Activated CD4-positive, CD25-positive, alpha-beta regulatory T cell treated with anti-CD3 and anti-CD28 coated beads, Interleukin-2, amount 50 U/mL, for 16 hours (primary cell): ENCODE measurements at regions not wholly inside any gene's neighbourhood (a gene's known extent, or its start where the extent isn't known, plus 50 kb on each side); places are given as distances from the start of the nearest gene placed in this dataset.

Experiments used
- DNase-seq: peaks from one replicate; pipeline ENCODE4 v3.0.0-alpha.2; 2020; ENCODE audit warnings: low read depth, low spot score

DNA sequence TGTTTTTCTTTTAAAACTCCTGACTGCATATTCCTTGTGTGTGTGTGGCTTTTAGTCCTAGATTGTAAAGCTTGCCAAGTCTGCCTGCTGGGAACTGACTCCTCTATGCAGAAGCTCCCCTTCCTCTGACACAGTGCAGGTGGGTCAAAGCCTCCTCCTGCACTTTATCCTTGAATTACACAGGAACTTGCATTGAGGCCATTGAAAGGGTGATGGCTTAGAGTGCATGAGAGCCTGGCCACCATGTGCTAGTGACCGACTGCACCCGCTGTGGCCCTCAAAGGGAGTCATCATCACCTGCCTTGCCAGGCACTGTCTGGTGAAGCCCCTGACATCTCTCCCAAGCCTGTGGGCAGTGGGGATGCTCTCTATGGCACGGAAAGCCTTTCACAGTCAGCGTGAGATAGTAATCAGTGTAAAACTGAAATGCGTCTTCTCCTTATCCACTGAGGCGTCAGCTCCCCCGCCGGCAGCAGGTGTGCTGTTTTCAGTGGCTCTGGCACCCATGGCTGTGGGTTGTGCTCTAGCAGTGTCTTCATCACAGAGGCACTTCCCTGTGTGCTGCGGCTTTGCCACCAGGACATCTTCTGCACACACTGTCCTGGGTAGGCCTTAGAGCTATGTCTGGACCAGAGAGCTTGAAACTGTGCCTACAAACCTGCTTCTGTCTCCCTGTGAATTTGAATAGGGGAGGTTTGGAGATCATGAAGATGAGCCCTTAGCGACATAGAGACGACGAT lies 87.9 kb downstream of the THBS2 start:
- DNase-seq = no peak

DNA sequence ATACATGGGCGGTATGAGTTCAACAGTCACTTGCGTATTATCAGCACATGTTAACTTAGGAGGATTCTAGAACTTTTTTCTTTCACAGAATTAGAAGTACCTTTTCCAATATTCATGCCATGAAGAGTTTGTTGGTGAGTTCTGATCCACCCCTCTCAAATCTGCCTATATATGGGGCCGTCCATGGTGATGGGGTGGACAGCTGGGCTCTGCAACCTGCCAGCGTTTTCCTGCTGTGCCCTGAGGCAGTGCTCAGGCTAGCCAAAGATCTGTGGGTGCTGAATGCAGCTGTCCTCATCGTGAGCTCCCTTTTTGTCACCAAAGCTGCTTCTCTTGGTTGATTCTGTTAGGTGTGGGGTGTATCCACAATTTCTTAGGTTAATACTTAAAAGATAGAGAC lies 88.7 kb downstream of the THBS2 start:
- no peak for DNase-seq

DNA sequence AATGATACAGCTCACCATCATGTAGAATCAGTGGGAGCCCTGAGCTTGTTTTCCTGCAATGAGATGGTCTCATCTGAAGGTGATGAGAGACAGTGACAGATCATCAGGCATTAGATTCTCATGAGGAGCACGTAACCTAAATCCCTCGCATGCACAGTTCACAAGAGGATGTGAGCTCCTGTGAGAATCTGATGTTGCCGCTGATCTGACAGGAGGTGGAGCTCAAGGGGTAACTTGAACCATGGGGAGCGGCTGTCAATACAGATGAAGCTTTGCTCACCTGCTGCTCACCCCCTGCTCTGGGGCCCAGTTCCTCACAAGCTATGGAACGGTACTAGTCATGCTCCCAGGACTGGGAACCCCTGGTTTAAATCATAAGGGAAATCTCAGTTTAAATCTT lies 89.2 kb downstream of the THBS2 start:
- no peak for DNase-seq

DNA sequence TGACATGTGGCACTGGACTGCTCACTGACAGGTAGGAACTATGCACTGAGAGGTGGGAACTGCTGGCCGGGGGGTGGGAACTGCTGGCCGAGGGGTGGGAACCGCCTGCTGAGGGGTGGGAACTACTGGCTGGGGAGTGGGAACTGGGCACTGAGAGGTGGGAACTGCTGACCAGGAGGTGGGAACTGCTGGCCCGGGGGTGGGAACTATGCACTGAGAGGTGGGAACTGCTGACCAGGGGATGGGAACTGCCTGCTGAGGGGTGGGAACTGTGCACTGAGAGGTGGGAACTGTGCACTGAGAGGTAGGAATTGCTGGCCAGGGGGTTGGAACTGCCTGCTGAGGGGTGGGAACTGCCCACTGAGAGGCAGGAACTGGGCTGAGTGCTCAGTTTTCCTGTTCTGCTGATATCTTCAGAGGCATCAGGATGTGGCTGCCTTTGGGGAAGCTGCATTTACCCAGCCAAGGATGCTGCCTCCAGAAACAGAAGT lies 90.2 kb downstream of the THBS2 start:
- DNase-seq = no peak

DNA sequence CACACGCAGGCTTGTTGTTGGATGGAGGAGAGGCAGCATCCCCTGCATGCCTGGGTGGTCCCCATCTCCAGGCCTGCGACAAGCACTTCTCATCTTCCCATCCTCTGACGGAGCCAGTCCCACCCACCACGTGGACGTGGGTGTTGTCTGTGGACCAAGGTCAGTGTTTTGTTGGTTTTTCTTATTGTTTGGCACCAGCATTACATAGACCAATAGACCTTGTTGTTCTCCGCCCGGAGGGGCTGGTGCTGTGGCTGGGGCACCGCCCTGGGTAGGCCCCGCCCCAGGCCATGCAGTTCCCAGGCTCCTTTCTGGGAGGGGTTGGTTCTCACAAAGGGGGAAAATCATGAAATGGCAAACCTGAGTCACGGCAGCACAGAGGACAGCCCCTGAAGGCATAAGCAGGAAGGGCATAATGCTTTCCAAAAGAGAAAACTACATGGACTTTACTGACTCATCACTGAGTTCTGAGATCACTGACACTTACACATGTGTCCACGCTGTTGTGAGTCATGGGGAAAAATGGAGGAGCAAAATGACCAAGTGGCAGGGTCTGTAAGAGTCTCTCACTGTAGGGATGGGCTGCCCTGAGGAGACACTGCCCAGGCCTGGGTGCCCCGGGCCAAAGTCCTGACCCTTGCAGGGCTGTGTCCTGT lies 90.8 kb downstream of the THBS2 start:
- no peak for DNase-seq

DNA sequence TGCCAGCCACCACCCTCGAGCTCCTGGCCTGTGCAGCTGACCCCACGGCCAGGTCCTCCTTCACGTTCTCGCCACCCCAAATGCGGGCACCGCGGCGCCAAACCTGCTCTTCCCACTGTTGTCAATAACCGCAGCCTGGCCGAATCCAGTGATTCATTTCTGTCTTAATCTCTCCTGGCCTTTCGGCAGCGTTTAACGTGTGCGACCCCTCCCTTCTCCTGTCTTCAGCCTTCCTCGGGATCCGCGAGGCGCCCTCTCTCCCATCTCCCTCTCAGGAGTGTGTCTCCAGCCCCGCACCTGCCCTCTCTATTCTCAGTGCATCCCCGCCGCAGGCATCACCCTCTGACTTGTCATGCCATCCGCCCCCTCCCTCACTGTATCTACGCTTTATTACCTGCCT lies 91.4 kb downstream of the THBS2 start:
- no peak for DNase-seq

DNA sequence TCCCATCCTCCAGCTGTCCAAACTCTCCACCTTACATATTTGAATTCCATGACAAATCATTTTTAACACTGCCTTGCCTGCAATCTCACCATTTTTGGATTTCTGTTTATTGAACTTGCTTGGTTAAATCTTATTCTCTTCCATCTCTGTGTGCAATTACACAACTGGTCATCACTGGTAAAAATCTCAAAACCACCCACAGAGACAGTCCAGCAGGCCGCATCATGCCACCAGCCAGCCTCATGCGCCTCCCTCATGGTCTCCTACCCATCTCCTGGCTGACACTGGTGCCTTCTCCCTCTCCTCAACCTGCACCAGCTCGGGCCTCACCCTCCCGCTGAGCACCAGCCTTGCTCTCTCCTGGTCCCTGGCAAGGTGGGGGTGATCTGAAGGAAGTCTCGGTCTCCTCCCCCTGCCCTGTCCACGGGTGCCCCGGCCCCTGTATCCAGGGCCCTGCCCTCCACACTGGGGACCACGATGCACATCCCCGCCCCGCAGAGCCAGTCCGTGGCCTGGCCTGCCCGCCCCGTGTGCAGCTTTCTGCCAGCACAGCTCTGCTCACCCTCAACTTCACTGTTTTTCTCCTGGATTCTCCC lies 92.0 kb downstream of the THBS2 start:
- DNase-seq = no peak

DNA sequence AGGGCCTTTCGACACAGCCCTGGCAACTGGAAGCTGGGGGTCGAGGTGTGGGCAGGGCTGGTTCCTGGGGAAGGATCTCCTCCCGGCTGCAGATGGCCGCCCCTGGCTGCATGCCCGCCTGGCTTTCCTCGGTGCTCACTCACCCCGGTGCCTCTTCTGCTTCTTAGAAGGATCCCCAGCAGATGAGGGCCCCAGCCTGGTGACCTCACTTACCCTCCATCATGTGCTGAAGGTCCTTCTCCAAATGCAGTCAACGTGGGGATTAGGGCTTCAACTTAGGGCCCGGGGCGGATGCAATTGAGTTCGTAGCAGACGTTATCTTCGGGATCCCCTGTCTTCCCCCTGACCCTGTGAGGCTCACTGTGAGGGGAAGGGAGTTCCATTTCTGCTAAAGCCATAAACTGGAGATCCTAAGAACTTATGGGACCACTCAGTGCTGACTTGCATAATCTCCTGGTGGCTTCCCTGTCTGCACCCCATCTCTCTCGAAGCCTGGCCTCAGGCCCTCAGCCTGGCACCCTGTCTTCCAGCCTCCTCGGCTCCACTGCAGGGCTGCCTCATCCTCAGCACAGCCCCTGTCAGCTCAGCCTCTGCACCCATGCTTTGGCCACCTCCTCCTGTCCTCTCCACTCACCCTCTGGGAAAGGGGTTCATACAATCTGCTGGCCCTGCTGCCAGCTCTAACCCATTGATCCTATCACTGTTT lies 92.6 kb downstream of the THBS2 start:
- no peak for DNase-seq

DNA sequence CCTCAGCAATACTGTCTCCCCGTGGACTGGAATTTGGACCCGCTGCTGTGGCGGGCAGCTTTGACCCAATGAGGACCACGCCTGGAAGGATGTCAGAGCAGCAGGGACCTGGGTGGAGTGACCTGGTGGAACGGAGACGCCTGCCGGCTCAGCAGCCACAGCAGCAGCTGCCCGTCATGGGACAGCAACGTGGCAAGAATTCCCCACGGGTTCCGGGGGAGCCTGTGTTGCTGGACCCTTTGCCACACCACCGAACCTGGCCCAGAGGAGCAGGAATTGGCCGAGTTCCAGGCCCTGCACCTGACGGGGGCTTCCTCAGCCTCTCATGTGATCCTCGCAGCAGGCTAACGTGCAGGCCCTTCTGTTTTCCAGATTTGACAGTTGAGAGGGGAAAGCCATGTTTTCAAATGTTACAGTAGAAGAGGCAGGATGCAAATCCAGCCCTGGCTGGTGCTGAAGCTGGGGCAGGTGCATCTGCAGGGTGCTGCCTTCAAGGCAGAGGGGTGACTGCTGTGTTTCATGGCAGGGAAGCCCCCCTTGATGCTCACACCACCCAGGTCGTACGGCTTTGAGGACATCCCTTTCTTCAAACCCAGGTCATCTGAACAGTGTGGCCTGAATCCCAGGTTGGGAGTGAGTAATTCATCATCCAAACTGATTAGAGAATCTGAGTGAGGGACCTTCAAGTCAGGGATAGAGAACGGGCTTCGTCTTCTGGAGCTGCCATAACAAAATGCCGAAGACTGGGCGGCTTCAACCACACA lies 93.4 kb downstream of the THBS2 start:
- no peak for DNase-seq

DNA sequence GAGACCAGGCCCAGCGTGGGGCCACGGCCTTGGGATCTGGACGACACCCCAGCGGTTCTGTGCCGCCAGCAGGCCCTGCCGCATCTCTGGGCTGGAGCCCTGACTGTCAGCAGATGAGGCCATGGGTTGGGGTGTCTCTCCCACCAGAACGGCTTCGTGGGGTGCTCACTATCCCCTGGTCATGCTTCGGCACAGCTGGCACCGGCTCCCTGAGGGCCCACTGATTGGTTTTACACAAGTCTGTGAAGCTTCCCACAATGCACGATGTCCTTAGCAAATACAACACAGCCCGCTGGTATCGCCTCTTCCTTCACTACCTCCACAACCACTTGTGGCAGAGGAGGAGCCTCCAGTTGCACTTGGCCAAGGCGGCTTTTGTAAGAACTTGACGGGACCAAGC lies 94.3 kb downstream of the THBS2 start:
- no peak for DNase-seq

DNA sequence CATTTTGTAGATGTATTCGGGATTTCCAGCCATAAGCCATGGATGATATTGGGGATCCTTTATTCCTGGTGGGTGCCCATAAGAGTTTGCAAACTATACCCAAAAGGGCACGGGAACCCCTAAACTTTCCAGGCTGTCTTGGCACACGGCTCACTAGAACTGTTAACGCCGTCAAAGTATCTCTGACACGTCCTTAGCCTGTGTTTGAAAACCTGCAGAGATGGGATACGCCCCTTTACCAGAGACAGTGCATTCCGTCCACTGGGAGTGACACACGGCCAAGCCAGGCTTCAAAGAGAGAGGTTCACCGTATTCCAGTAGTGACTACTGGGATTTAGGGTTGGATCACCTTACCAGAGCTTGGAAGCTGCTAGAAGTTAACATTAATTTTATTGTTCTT lies 95.0 kb downstream of the THBS2 start:
- no peak for DNase-seq

DNA sequence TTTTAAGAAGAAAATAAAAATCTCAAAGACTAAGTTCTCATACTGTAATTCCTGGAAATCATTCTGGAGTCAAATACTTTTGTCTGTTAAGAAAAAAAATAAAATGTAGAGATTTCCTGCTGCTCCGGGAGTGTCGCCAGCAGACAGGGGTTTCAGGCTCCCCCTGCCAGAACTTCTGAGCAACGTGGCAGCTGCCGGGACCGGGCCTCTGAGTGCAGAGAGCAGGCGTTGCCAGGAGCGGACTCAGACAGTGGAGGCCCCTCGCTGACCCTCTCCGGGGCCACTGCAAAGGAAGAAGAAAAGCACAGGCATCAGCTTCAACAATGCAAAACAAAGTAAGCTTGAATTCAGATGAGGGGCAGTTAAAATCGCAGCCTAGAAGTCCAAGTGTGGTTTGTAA lies 95.5 kb downstream of the THBS2 start:
- no peak for DNase-seq

DNA sequence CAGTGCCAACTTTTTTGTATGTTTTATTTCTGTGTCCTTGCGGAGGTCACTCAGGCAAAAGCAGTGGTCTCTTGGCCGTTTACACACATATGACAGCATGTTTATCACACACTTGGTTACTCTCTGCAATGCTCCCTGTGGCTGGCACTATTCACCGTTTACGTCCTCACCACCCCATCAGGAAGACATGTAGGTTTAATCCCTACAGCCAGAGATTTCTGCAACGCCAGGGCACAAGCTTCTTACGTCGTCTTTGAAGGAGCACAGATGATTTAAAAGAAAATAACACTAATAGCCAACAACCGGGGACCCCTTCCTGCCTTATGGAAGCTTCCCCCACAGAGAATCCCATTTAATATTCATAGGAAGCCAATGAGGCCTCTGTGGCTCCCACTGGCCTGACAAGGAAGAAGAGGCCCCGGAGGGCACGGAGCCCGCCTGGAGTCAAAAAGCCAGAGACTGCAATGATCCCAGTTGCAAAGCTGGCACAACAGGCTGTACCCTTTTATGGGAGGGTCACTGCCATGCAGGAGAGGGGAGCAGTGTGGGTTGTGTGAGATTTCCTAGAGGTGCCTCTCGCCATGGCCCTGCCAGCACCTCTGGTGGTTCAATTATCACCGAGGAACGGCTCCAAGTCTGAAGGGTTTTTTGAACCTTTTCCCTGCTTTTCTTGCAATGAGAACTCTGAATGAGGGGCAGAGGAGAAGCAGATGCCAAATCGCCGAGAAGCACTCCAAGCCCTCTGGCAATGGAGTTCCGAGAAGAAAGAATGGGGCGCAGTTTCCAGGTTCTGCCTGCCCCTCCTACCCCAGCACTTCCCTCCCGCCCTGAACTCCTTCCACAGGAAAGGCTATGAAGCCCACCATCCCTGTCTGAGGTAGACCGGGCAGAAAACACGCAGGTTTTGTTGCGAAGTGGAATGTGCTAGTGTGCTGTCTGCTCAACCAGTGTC lies 96.2 kb downstream of the THBS2 start:
- DNase-seq = no peak

DNA sequence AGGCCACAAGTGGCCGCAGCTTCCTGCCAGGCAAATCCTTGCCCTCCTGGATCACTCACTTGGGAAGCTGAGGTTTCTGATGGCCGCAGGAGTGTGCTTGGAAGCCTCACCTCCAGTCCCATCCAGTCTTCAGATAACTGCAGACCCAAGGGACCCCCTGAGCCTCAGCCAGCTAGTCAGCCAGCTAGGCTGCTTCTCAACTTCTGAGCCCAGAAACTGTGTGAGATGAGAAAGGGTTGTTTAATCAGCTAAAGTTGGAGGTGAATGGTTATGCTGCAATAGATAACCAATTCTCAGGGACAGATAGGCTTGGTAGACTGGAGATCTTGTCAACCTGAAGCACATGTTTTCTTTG lies 96.9 kb downstream of the THBS2 start:
- no peak for DNase-seq

DNA sequence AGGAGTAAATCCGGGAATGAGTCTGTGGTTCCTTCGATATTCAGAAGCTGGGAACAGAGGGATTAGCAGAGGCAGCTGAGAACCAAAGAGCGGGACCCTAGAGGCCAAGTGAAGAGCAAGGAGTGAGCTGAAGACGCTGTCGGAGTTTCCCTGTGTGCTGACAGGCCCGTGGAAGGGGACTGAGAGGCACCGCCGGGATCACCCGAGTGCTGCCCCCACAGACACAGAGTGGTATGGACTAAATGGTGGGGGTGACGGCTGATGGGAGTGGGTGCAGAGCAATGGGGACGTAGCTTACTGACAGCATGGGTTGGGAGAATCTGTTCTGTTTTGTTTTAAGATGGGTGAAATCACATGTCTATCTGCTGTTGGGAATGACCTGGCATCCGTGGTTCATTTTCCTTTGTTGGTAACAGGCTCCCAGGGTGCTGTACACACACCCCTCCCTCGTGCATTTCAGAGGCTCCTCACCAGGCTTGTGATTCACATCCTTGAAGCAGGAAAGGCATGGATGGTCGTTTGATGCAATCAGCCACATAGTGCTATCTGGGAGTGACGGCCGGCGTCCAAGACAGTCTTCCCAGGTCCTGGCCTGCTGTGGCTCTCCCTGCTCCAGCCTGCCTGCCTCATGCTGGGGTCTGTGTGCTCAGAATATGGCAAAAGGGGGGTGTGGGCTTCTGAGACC lies 97.4 kb downstream of the THBS2 start:
- DNase-seq = no peak

DNA sequence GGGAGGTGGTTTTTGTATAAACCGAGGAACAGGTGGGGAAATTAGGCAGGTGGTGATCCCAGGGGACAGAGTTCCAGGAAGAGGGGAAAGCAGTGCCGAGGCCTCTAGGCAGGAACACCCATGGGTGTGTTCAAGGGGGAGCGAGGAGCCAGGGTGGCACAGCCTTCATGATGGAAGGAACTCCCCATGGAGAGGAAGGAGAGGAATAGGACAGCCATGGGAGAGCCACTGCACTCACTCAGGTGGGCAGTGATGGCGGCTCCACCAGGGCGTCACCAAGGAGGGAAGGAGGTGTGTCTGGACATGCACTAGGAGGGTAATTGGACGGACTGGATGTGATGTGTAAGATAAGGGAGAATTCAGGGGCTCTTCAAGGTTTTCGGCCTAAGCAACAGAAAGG lies 98.2 kb downstream of the THBS2 start:
- DNase-seq = no peak

DNA sequence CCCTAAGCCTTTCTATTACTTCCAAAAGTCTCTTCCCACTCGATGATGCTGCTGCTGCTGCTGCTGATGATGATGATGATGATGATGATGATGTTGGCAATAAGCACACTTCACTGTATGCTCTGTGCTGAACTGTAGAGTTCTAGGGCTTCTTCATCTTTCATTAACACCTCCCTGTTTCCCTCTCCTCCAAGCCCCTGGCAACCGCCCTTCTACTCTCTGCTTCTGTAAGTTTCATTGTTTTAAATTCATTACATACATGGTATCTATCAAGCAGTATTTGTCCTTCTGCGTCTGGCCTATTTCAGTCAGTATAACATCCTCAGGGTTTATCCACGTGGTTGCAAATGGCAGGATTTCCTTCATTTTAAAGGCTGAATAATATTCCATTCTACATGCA lies 100.2 kb downstream of the THBS2 start:
- DNase-seq = no peak

DNA sequence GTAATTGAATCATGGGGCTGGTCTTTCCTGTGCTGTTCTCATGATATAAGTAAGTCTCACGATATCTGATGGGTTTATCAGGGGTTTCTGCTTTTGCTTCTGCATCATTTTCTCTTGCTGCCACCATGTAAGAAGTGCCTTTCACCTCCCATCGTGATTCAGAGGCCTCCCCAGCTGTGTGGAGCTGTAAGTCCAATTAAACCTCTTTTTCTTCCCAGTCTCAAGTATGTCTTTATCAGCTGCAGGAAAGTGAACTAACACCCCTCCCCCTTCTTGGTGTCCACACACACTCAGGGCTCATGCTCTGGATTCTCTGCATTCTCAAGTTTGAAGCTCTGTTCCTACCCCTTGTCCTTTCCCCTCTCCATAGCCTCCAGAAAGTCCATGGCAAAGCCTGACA lies 107.1 kb downstream of the THBS2 start:
- DNase-seq = no peak

DNA sequence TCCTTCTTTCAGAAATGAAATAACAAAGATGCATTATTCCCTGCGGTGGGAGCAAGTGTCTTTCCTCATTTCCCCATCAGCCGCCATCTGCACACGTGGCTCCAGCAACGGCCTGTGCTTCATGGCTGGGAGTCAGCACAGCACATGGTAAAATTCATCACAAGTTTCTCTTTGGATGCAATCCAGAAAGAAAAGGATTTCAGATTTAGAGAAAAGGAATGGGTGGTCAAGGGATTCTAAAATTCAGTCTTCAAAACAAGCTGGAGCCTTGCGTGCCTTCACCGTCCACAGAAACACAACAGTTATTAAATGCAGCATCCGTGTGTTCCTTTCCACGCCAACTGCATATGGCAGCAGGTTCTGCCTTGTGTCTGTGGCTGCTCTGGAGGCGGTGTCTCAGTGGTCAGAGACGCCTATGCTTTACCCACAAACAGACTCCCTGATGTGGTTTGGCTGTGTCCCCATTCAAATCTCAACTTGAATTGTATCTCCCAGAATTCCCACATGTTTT lies 107.6 kb downstream of the THBS2 start:
- DNase-seq = no peak

DNA sequence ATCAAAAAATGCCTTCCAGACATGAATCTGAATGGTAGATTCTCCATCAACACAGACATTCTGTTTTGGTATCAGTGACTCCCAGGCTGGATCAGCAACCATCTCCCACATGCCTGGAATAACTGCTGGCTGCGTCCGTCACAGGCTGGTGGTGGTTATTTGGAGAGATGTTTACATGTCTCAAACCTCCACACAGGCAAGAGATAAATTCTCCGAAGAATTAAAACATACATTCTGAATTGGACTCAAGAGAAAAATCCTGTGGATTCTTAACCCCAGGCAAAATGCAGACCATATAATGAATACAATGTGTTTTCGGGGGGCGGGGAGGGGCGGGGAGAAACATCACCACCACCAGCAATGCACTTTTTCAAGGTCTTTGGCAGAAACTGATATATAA lies 108.2 kb downstream of the THBS2 start:
- DNase-seq = no peak
